IMR-90 (cell line): ENCODE measurements at regions not wholly inside any gene's neighbourhood (a gene's known extent, or its start where the extent isn't known, plus 50 kb on each side); places are given as distances from the start of the nearest gene placed in this dataset.

Experiments used
- ATAC-seq: fragments of 200-7000 bp; cut with Tn5 transposase; 2 replicates; pipeline ENCODE4 v1.9.1; 2020; ENCODE audit warnings: low read depth, mild to moderate bottlenecking, moderate library complexity
- BruUV-seq: library from RNA; stranded (reverse); fragments of 400-500 nt; replicated peaks from 2 replicates; lab custom pipeline; 2021; lab: Mats Ljungman, UMichigan
- CTCF ChIA-PET: fragments of 300-600 bp; formaldehyde crosslinking; extraction: SDS; loops from one replicate; lab custom pipeline; 2021; ENCODE audit warnings: antibody characterized with exemption; lab: Yijun Ruan, JAX
- POLR2A ChIA-PET: fragments of 300-600 bp; sonication (Branson Sonifier 250); formaldehyde crosslinking; loops from one replicate; lab custom pipeline; 2022; ENCODE audit warnings: antibody characterized with exemption; ENCODE audit not compliant: unreplicated experiment; lab: Charles Lee
- DNase-seq: peaks from one replicate; pipeline ENCODE4 v3.0.0; 2013
- H2AFZ ChIP-seq: replicated peaks from 2 replicates; pipeline ENCODE3; 2013; ENCODE audit warnings: low read length, mild to moderate bottlenecking; ENCODE audit not compliant: poor library complexity
- H2AK5ac ChIP-seq: 2 replicates; pipeline ENCODE4 v1.6.1; 2013; ENCODE audit warnings: low read depth, low read length, inconsistent platforms
- H2AK9ac ChIP-seq: replicated peaks from 2 replicates; pipeline ENCODE3; 2013; ENCODE audit warnings: mild to moderate bottlenecking, low read depth, low read length, moderate library complexity; ENCODE audit not compliant: poor library complexity
- H2BK120ac ChIP-seq: 2 replicates; pipeline ENCODE4 v1.6.1; 2013; ENCODE audit warnings: low read depth, low read length, inconsistent platforms
- H2BK15ac ChIP-seq: 3 replicates; pipeline ENCODE4 v1.6.1; 2013; ENCODE audit warnings: low read depth, low read length, inconsistent platforms
- H2BK20ac ChIP-seq: 2 replicates; pipeline ENCODE4 v1.6.1; 2013; ENCODE audit warnings: low read depth, mild to moderate bottlenecking, inconsistent platforms, low read length, moderate library complexity
- H2BK5ac ChIP-seq: 2 replicates; pipeline ENCODE4 v1.6.1; 2013; ENCODE audit warnings: mild to moderate bottlenecking, low read depth, low read length, inconsistent platforms; ENCODE audit not compliant: poor library complexity, severe bottlenecking
- H3K14ac ChIP-seq: replicated peaks from 2 replicates; pipeline ENCODE4 v1.6.1; 2013; ENCODE audit warnings: low read depth, low read length, inconsistent platforms
- H3K18ac ChIP-seq: 2 replicates; pipeline ENCODE4 v1.6.1; 2013; ENCODE audit warnings: low read depth, low read length, control low read depth
- H3K23ac ChIP-seq: 2 replicates; pipeline ENCODE4 v1.6.1; 2013; ENCODE audit warnings: low read depth, low read length, inconsistent platforms
- H3K27ac ChIP-seq: 2 replicates; pipeline ENCODE4 v1.5.1; 2013; ENCODE audit warnings: mild to moderate bottlenecking, control low read depth, low read length; ENCODE audit not compliant: insufficient read depth
- H3K27me3 ChIP-seq: 2 replicates; pipeline ENCODE4 v1.6.1; 2013; ENCODE audit warnings: low read length; ENCODE audit not compliant: control insufficient read depth, insufficient read depth
- H3K36me3 ChIP-seq: 2 replicates; pipeline ENCODE4 v1.6.1; 2013; ENCODE audit warnings: low read length, mixed read lengths; ENCODE audit not compliant: control insufficient read depth, insufficient read depth
- H3K4ac ChIP-seq: 2 replicates; pipeline ENCODE4 v1.6.1; 2013; ENCODE audit warnings: low read depth, low read length, inconsistent platforms
- H3K4me1 ChIP-seq: 2 replicates; pipeline ENCODE4 v1.6.1; 2013; ENCODE audit warnings: low read length, mixed read lengths; ENCODE audit not compliant: control insufficient read depth, insufficient read depth
- H3K4me2 ChIP-seq: 2 replicates; pipeline ENCODE4 v1.6.1; 2013; ENCODE audit warnings: low read depth, mild to moderate bottlenecking, control low read depth, low read length, moderate library complexity
- H3K4me3 ChIP-seq: 2 replicates; pipeline ENCODE4 v1.5.1; 2013; ENCODE audit warnings: low read depth, mild to moderate bottlenecking, control low read depth, low read length, moderate library complexity; ENCODE audit not compliant: insufficient read depth
- H3K56ac ChIP-seq: 2 replicates; pipeline ENCODE4 v1.6.1; 2013; ENCODE audit warnings: low read length, inconsistent platforms; ENCODE audit not compliant: insufficient read depth; ENCODE audit errors: extremely low read depth
- H3K79me1 ChIP-seq, 2 experiments: 2 replicates each; pipeline ENCODE4 v1.6.1; 2013; ENCODE audit warnings: low read length in 2 of 2, inconsistent platforms in 1 of 2, low read depth in 1 of 2
- H3K9ac ChIP-seq: 2 replicates; pipeline ENCODE4 v1.6.1; 2013; ENCODE audit warnings: low read depth, low read length, control low read depth
- H3K9me1 ChIP-seq: 2 replicates; pipeline ENCODE4 v1.6.1; 2013; ENCODE audit warnings: low read length, inconsistent platforms; ENCODE audit not compliant: insufficient read depth
- H3K9me3 ChIP-seq: 2 replicates; pipeline ENCODE4 v1.6.1; 2013; ENCODE audit warnings: low read length; ENCODE audit not compliant: control insufficient read depth, insufficient read depth
- H4K20me1 ChIP-seq: 2 replicates; pipeline ENCODE4 v1.6.1; 2013; ENCODE audit warnings: low read length, inconsistent platforms; ENCODE audit not compliant: insufficient read depth
- H4K5ac ChIP-seq: 2 replicates; pipeline ENCODE4 v1.6.1; 2013; ENCODE audit warnings: mild to moderate bottlenecking, low read depth, low read length, control low read depth
- H4K8ac ChIP-seq, 2 experiments: 2 replicates each; pipeline ENCODE4 v1.6.1; 2013; ENCODE audit warnings: low read depth in 2 of 2, low read length in 2 of 2, control low read depth in 1 of 2, inconsistent platforms in 1 of 2
- H4K91ac ChIP-seq: 2 replicates; pipeline ENCODE4 v1.6.1; 2013; ENCODE audit warnings: low read depth, low read length, inconsistent platforms; ENCODE audit not compliant: insufficient read depth
- BHLHE40 ChIP-seq: fragments of 150-350 bp; IDR thresholded peaks from 2 replicates; pipeline ENCODE4 v1.6.1; 2016; ENCODE audit warnings: mild to moderate bottlenecking, low read depth, low read length
- CHD1 ChIP-seq: IDR thresholded peaks from 2 replicates; pipeline ENCODE4 v1.6.1; 2012; ENCODE audit warnings: low read depth, low read length, improper control_type of control experiment
- ELK1 ChIP-seq: fragments of 150-350 bp; IDR thresholded peaks from 2 replicates; pipeline ENCODE4 v1.6.1; 2016; ENCODE audit warnings: low read depth, mild to moderate bottlenecking, low read length, moderate library complexity, borderline replicate concordance
- NFE2L2 ChIP-seq: fragments of 150-350 bp; IDR thresholded peaks from 2 replicates; pipeline ENCODE4 v1.6.1; 2016; ENCODE audit warnings: low read depth, mild to moderate bottlenecking, low read length
- RFX5 ChIP-seq: IDR thresholded peaks from 2 replicates; pipeline ENCODE4 v1.8.0; 2012; ENCODE audit warnings: low read depth, mild to moderate bottlenecking, low read length, moderate library complexity
- SMC3 ChIP-seq: fragments of 150-350 bp; IDR thresholded peaks from 2 replicates; pipeline ENCODE4 v1.6.1; 2016; ENCODE audit warnings: low read depth, mild to moderate bottlenecking, antibody characterized with exemption, low read length, moderate library complexity
- USF2 ChIP-seq: fragments of 150-350 bp; IDR thresholded peaks from 2 replicates; pipeline ENCODE4 v1.6.1; 2017; ENCODE audit warnings: mild to moderate bottlenecking, antibody characterized with exemption, low read length, low read depth
- WGBS, 2 experiments: methylation state at CpG; one replicate each; pipeline versions ENCODE4 v1.1.5 to v1.1.7; 2013; ENCODE audit warnings: missing lambda C conversion rate in 2 of 2; ENCODE audit not compliant: insufficient read length in 1 of 2; ENCODE audit errors: extremely low coverage in 2 of 2; 5-methylcytosine and 5-hydroxymethylcytosine counted together
- dilution Hi-C: fragments of 300-500 bp; cut with HindIII; formaldehyde crosslinking; loops from one replicate; pipeline ENCODE4 v1.14.3; 2018; ENCODE audit warnings: low sequenced_read_pairs; ENCODE audit not compliant: unreplicated experiment
- in situ Hi-C: fragments of 300-500 bp; cut with MboI; formaldehyde crosslinking; loops from 3 replicates; pipeline ENCODE4 v1.14.3; 2019; ENCODE audit warnings: low sequenced_read_pairs, inconsistent platforms, mixed read lengths
- intact Hi-C: fragments of 100-400 bp; cut with micrococcal nuclease; formaldehyde crosslinking; loops from 2 replicates; pipeline ENCODE4 v1.10.0; 2022
- TF ChIP-seq, protein P1 (sequence below): conservative IDR thresholded peaks from 2 replicates; pipeline ENCODE4 v1.5.1; 2012; ENCODE audit warnings: mild to moderate bottlenecking, low read depth, low read length, improper control_type of control experiment

GRCh38 chr21:26366781-26367180 is 196.2 kb upstream of the APP start:
- dilution Hi-C loops = no loop called here

More at GRCh38 chr21:26366781-26367180, 196.2 kb upstream of the APP start:
- intact Hi-C loops (no loop called here), in situ Hi-C loops (no loop called here)
- no peak overlapping the region for H2AFZ ChIP-seq
- ChIA-PET CTCF (no interaction called here), POLR2A (no interaction called here)
- H2BK120ac ChIP-seq = no peak overlapping the region
- no peak overlapping the region for H2BK15ac ChIP-seq
- H3K9me1 ChIP-seq = no peaks in the 10 kb centered on the region
- no peak overlapping the region for H3K56ac ChIP-seq
- no peaks in the 10 kb centered on the region for H3K9me3 ChIP-seq
- H4K20me1 ChIP-seq = no peaks in the 10 kb centered on the region
- TF ChIP-seq CHD1 (no peak), USF2 (no peak), NFE2L2 (no peak), ELK1 (no peak), RFX5 (no peak), SMC3 (no peak), BHLHE40 (no peak)
- TF ChIP-seq, protein P1, sequence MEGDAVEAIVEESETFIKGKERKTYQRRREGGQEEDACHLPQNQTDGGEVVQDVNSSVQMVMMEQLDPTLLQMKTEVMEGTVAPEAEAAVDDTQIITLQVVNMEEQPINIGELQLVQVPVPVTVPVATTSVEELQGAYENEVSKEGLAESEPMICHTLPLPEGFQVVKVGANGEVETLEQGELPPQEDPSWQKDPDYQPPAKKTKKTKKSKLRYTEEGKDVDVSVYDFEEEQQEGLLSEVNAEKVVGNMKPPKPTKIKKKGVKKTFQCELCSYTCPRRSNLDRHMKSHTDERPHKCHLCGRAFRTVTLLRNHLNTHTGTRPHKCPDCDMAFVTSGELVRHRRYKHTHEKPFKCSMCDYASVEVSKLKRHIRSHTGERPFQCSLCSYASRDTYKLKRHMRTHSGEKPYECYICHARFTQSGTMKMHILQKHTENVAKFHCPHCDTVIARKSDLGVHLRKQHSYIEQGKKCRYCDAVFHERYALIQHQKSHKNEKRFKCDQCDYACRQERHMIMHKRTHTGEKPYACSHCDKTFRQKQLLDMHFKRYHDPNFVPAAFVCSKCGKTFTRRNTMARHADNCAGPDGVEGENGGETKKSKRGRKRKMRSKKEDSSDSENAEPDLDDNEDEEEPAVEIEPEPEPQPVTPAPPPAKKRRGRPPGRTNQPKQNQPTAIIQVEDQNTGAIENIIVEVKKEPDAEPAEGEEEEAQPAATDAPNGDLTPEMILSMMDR = no peak
- no peak overlapping the region for H4K91ac ChIP-seq
- H3K18ac ChIP-seq = no peak overlapping the region
- no peaks in the 10 kb centered on the region for H3K79me1 ChIP-seq
- ATAC-seq (no peak), DNase-seq (no peak)
- no peak overlapping the region for H4K5ac ChIP-seq
- H4K8ac ChIP-seq = no peak overlapping the region
- no peak overlapping the region for H3K4ac ChIP-seq
- H3K9ac ChIP-seq = no peak overlapping the region
- no CpG with 5 or more reads among the region's 2 CpGs for WGBS, 2 experiments
- H3K23ac ChIP-seq = no peak overlapping the region
- no peak overlapping the region for H3K4me3 ChIP-seq
- H2BK20ac ChIP-seq = no peak overlapping the region
- no peak overlapping the region for H3K14ac ChIP-seq
- H3K4me2 ChIP-seq = no peak overlapping the region
- H2AK5ac ChIP-seq = no peak overlapping the region
- no peak overlapping the region for H2BK5ac ChIP-seq
- H3K27ac ChIP-seq = no peak overlapping the region
- H3K27me3 ChIP-seq = no peaks in the 10 kb centered on the region
- no peaks in the 10 kb centered on the region for H3K36me3 ChIP-seq
- no TSS peak for BruUV-seq
- no peak overlapping the region for H2AK9ac ChIP-seq
- no peaks in the 10 kb centered on the region for H3K4me1 ChIP-seq
